ENCODE measurements at regions not wholly inside any gene's neighbourhood (a gene's known extent, or its start where the extent isn't known, plus 50 kb on each side); places are given as distances from the start of the nearest gene placed in this dataset.

GRCh38 chr1:61011561-61012263 is 70.6 kb upstream of the NFIA start:
- no peak overlapping the region for H3K4me3 ChIP-seq (ENCODE audit: low read depth, low read length)
- DNase-seq (ENCODE audit: low read depth), result no peak
- in situ Hi-C loops (cut with HindIII; ENCODE audit: low sequenced_read_pairs), result no loop called here
- no peak for TF ChIP-seq CTCF (IDR thresholded peaks at IDR 0.05; ENCODE audit: low read depth, low read length, missing control alignments)

GRCh38 chr1:61007534-61008364 is 74.6 kb upstream of the NFIA start:
- DNase-seq (ENCODE audit: low read depth), result no peak
- in situ Hi-C loops (cut with HindIII; ENCODE audit: low sequenced_read_pairs), result no loop called here
- TF ChIP-seq CTCF (IDR thresholded peaks at IDR 0.05; ENCODE audit: low read depth, low read length, missing control alignments), result no peak
- no peak overlapping the region for H3K4me3 ChIP-seq (ENCODE audit: low read depth, low read length)

- no peak for TF ChIP-seq CTCF (IDR thresholded peaks at IDR 0.05; ENCODE audit: low read depth, low read length, missing control alignments)
- DNase-seq (ENCODE audit: low read depth), result no peak
- no peak overlapping the region for H3K4me3 ChIP-seq (ENCODE audit: low read depth, low read length)
- in situ Hi-C loops (cut with HindIII; ENCODE audit: low sequenced_read_pairs), result no loop called here
Observed at GRCh38 chr1:61005614-61006580, 76.5 kb upstream of the NFIA start.

- no peak for TF ChIP-seq CTCF (IDR thresholded peaks at IDR 0.05; ENCODE audit: low read depth, low read length, missing control alignments)
- DNase-seq (ENCODE audit: low read depth), result no peak
- in situ Hi-C loops (cut with HindIII; ENCODE audit: low sequenced_read_pairs), result no loop called here
- H3K4me3 ChIP-seq (ENCODE audit: low read depth, low read length), result no peak overlapping the region
Observed at GRCh38 chr1:61004262-61005003, 77.9 kb upstream of the NFIA start.

GRCh38 chr1:61000327-61000726 is 82.0 kb upstream of the NFIA start:
- TF ChIP-seq CTCF (IDR thresholded peaks at IDR 0.05; ENCODE audit: low read depth, low read length, missing control alignments), result no peak
- no peak overlapping the region for H3K4me3 ChIP-seq (ENCODE audit: low read depth, low read length)
- DNase-seq (ENCODE audit: low read depth), result no peak
- in situ Hi-C loops (cut with HindIII; ENCODE audit: low sequenced_read_pairs), result no loop called here
